DMS114 treated with DMSO at 0.1 percent for 48 hours (cell line): ENCODE measurements at regions not wholly inside any gene's neighbourhood (a gene's known extent, or its start where the extent isn't known, plus 50 kb on each side); places are given as distances from the start of the nearest gene placed in this dataset.

Experiments used
- DNase-seq: peaks from one replicate; lab custom pipeline; 2025; ENCODE audit not compliant: unreplicated experiment; lab: John Stamatoyannopoulos, UW

DNA sequence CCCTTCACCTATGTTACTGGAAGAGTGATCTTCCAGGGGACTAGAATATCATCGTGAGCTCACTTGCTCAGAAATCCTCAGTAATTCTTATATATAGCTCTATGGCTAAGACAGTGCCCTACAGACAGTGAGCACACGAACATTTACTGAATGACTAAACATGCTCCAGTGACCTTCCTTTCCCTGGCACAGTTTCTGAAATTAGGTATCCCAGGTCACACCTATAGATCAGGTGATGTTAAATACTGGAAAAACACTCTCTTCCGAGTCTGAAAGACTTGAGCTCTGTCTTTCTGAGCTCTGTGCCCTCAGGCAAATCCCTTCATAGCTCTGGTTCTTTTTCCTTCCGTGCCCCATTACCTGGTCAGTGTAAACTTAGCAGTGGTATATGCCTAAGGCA lies 239.4 kb upstream of the LRIG1 start:
- DNase-seq: no peak

DNA sequence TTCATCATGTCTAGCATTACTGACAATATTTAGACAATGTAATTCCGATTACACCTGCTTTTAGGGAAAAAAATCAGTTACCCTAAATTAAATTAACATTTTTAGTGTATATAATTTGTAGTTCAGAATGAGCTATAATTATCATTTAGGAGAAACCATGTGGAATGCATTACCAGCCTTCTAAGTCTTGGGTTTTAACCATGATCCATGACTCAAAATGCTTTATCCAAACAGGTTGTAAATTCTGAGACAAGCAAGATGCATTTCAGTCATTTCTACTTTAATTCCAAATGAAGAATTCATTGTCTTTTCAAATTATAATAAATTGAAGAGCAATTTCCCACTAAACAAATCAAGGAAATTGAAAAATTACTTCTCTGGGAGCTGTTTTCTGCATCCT lies 243.7 kb upstream of the LRIG1 start:
- DNase-seq: no peak

DNA sequence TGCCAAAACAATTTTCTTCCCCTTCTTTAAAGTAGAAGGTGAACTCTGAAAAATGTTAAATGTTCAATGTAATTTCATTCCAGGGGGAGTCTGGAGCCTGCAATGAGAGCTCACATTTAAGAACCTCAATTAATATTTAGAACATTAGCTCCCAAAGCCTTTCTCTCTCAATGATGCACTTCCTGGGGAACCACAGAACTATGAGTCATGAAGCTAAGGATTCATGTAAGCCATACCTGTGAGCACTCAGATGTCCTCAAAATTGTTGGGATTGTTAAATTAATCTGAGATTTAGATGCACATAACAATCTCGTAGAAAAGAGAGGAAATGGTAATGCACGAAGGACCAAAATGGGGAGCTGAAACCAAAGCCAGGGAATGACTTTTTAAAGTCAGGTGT lies 244.2 kb upstream of the LRIG1 start:
- DNase-seq: no peak

DNA sequence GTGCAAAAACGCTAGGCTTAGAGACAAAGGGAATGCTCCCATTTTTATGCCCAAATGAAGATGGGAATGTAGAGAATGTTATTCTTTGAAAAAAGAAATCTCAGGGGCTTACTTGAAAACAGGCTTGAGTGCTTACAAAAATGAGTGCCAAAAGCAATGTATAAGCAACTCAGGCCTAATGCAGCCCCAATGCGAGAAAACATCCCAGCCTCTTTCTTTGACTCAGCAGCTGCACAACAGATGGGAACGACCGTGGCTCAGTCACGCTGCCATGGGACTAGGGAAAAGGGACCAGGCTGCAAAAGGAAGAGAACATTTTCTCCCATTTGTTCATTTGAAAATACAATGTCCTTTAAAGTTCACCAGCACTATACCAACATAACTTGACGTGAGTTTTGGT lies 246.4 kb upstream of the LRIG1 start:
- no peak for DNase-seq

DNA sequence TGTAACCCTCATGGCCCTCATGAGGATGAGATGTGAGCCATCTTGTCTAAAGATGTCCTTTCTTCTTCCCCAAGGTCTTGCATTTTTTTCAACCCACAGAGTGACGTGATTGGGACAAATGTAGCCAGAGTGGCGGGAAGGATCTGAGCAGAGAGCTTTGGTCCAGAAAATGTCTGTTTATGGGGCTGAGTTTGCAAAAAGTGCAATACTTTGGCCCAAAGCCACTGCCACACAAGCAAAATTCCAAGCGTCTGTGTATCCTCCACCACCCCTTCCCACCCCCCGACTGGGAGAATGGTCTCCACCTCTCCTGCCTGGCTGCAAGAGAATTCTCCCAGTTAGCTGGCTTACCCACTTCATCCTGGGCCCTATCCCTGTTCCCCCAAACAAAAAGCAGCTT lies 246.9 kb upstream of the LRIG1 start:
- no peak for DNase-seq

DNA sequence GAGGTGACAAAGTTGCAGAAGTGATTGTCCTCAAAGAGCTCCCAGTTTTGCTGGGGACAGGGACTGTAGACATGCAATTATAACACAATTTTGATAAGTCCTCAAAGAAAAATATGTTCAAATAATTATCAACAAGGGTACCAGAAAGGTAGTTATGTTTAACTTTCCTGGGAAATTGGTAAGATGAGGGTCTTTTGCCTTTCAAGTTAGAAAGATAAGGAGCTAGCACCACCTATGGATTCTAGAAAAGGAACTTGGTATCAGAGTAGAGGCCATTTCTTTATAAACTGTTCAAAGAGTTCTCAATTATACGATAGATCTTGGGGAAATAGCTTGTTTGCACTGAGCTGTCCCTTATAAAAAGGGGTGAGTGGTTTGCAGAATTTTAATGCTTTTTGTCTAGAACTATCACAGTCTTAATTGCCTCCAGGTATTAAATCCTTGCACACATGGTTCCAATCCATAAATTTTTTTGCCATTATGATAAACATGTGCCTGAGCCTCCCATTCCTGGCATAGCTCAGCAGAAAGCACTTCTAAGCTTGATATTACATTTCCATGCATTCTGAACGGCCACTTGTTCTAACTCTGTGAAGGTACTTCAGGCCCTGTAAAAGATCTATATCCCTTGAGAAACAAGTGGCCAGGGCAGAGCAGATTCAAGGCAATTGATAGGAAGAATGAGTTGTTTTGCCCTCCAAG lies 247.5 kb upstream of the LRIG1 start:
- no peak for DNase-seq

DNA sequence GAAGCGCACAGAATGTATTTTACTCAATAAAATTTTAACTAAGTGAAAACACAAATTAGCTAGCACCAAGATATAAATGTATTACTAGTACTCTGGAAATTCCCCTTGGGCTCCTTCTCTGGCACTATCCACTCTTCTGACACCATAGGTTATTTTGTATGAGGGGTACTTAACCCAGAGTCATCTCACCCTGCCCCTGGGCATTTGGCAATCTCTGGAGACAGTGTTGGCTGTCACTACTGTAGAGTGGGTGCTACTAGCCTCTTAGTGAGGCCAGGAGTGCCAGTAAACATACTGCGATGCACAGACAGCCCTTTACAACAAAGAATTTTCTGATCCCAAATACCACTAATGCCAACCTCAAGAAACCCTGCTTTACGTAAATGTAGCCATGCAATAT lies 246.3 kb upstream of the KBTBD8 start:
- no peak for DNase-seq

DNA sequence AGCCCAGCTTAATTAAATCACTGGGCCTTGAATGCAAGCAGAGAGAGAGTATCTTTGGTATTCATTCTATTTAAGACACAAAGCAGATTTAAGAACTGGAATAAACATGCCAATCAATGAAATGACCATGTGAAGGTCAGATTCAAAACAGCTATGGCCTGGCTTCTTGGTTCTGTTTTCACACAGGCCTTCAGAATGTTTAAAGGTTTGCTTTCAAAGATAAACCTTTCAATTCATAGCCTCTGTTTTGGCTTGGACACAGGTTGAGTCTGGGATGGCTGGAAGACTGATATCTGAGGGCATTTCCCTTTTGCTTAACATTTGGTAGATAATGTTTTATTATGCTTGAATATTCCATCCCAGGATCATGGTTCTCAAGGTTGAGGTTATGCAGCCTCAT lies 244.4 kb upstream of the KBTBD8 start:
- DNase-seq: no peak

DNA sequence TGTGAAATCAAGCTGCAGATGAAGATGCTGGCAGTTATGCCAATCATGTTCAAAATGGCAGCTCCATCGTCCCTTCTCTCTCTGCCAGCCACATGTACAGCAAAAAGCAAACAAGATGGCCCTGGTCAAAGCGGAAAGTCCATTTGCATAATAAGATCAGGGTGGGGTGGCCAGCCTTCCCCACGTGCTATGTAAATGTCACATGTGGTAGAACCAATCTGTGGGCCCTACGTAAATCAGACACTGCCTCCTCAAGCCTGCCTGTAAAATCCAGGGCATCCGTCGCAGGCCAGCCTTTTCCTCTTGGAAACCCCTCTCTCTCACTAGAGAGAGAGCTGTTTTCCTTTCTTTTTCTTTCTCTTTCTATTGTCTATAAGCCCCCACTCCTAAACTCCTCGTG lies 243.5 kb upstream of the KBTBD8 start:
- DNase-seq: no peak

DNA sequence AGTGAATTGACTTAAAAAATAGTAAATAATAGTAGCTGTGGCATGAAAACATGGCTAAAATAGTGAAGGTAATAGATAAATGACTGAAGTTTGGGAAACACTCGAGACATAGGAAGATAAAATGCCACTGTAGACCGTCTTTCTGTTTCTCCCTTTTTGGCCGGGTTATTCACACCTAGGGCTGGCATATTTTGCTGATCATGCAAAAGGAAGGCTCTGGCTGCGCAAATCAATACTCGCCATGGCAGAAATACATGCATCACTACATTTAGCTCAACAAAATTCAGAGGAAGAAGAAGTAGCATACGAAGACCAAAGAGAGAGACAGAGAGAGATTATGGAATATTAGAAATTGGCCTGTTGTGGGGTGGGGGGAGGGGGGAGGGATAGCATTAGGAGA lies 242.2 kb upstream of the KBTBD8 start:
- no peak for DNase-seq

DNA sequence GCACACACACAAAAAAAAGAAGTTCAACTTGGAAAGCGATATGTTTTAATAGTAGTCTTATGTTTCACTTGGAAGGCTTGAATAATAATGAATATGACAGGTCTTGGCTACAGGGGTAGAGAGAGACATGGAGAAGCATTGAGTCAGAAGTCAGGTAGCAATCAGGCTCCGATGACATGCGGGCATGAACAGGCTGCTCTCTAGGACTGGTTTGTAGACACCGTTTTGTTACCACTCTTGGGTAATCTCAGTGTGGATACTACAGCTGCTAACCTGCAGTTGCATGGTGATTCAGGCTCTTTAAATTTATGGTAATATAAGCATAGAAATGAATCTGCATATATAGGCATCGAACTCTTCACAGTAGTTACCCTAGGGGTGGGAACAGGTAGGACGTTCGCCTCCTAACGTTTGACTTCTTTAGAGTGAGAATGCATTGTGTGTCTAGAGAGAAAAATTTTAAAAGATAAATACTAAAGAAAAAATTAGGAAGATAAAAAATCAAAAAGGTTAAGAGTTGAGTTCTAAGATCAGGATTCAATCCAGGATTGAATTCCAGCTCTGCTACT lies 241.6 kb upstream of the KBTBD8 start:
- no peak for DNase-seq

DNA sequence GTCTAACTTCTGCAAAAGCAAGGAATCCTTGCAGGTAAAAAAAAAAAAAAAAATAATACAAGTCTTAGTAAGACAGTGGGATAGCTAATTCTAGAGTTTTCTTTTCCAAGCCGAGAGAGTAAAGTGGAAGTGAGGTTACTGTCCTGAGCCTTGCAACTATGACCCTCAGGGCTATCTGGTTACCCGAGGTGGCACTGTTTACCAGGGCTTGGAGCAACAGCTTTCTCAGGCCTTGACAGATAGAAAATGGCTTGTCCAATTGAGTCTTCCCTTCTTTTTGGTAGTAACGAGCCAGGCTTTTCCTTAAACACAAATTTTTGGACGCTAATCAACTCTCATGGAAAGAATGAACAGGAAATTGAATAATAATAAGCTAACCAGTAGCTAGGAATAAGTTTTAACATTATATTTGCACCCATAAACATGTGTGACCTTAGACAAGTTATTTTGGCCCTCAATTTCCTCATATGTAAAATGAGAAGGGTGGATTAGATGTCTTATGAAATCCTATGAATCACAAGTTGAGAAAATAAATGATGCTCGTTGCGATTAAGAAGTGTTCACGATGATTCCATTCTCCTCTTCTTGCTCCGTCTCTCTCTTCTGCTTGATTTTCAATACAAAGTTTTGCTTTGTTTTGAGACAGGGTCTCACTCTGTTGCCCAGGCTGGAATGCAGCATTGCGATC lies 236.9 kb upstream of the KBTBD8 start:
- DNase-seq: no peak

DNA sequence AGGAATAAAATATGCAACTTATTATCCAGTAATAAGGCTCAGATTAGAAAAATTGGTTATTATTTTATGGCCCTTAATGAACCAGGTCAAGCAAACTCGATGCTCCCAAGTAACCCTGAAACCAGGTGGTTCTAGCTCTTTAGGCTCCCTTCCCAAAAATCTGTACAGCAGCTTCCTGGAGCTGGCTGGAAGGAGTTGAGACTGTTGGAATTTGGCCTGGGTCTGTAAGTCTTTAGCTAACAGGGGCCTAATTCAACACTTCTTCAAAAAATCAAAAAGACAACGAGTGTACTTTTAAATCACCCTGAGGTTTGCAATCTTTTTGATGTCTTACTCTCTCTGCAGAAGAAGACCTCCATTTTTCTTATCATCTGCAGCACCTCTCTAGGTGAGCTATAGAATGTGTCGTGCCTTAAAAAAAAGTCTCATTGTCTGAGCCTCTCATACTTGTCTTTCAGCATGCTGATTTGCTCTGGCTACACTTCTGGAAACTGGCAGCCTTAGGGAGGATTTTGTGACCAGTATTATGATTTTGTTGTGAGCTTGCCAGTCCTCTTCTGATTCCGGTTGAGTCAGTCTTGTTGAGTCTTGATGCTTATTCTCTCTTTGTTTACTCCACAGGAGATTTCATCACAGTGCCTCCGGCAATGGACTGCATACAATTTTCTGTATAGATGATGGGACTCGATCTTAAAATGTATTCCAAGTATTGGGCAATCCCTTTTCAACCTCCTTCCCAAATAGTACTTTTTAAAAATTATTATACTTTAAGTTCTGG lies 235.0 kb upstream of the KBTBD8 start:
- DNase-seq: no peak

DNA sequence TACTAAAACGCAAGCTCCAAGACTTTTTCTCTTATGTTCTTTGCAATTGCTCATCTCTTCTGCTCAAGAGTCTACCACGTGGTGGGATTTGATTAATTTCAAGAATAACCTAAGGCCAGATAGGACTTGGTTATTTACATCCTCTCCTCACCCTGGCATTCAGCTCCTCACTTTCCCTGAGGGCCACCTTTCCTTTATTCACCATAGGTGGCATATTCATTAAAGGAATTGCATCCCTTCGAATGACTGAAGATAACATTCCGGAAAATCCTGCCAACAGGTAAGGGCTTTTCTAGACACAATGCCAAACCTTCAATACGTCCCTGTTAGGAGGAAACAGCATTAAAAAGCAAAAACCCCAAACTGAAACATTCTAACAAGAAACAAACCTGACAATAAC lies 220.0 kb upstream of the KBTBD8 start:
- no peak for DNase-seq

DNA sequence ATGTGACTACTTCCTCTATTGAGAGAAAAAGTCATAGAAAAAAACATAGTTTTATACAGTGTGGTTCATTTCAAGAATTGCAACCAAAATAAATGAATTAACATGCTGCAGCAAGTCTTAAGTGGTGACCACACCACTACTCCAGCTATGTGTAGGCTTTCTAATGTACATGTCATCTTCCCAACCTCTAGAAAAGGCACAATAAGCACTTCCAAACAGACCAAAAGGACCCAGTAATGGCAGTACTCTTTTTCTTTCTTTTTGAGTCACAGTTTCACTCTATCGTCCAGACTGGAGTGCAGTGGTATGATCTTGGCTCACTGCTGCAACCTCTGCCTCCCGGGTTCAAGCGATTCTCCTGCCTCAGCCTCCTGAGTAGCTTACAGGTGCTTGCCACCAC lies 219.3 kb upstream of the KBTBD8 start:
- no peak for DNase-seq

DNA sequence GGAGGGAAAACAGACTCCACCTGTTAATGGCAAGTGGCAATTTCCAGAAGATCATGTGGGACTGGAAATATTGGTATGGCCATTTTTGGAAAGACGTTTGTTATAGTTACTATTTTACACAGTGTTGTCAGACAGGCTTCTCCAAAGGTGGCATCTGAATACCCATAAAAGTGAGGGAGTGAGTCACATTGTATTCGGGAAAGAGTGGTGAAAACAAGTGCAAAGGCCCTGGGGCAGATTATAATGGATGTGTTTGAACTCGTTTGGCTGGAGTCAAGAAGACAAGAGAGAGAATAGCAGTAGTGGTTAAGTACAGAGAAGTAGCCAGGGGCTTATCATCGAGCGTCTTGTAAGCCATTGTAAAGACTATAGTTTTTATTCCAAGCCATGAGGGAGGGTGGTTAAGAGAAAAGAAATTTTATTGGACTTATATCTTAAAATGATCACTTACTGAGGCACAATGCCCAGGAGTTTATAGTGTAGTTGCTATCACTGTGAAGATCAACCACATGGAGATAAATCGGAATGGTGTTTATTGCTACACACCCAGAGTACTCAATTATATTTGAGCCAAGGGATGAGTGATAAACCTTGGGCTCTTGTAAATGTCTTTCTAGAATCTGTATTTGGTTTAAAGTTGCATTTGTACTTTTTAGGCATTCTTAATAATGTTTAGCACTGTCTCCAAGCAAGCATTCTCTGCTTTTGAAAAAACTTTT lies 212.8 kb upstream of the KBTBD8 start:
- DNase-seq: no peak

DNA sequence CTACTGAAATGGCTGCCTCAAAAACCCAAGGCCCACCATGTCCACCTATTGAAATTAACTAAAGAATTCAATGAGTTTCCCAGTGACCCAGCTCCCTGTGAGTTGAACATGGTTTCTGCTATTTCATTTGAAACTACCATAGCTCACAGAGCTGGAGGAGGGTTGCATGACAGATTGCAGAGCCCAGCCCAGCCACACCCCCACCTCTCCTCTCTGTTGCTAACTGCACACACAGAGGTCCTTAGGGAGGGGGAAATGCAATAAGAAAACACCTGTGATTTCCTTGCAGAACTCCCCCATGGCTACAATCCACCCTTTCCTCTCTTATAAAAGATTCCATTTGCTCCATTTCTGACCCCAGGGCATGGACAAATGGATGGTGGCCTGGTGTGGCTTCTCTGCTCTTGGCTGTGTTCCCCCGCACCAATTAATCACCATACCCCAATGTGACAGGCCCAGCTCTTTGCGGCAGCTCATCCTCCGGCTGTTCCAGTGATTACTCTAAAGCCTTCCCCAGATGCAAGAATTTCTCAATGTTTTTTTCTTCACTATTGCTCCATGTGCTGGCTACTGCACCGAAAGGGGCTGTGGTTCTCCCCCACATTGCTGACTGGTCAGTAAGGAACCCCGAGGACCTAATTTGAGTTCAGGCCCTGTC lies 208.4 kb upstream of the KBTBD8 start:
- DNase-seq: no peak

DNA sequence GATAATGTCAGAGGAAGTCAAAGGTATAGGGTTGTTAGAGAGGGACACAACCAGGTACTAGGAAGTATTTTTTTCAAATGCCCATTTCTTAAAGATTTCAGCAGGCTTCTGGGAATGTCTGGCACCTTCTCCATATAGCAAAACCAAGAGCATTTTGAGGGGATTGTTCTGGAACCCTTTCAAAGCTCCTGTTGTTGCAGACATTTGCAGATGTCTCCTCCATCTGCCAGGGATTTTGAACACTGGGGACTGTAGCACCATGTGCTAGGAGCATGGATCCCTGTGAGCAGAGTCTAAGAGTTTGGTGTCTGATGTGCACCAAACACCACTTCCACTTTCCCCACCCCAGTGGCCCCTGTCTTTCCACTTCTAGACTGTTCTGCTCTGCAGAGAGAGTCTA lies 206.0 kb upstream of the KBTBD8 start:
- DNase-seq: no peak

DNA sequence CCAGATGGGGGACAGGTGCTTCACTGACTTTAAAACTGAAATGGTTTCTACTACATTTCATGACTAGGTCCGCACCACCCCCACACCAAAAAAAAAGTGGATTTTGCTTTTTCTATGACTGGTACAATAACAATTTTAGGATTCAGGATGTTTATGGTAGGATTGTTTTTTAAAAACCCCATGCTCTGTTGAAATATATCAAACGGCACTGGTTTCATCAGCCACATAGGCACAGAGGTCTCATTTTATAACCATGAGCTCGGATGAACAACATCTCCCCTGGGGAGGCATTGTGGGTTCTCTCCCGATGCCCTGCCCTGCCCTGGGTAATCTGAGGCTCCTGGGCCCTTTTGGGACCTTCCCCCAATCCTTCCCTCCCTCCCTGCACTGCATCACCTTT lies 202.7 kb upstream of the KBTBD8 start:
- DNase-seq: no peak

DNA sequence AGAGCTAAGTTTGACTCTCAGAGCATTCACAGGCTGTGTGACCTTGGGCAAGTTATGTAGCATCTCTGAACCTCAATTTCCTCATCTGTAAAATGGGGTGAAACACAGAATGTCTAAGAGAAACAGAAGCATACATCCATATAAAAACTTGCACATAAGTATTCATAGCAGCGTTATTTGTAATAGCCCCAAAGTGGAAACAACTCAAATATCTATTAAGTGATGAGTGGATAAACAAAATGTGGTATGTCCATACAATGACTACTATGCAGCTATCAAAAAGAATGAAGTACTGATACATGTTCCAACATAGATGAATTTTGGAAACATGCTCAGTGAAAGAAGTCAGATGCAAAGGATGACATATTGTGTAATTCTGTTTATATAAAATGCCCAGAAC lies 201.8 kb upstream of the KBTBD8 start:
- no peak for DNase-seq
